Sigmoid colon (tissue), 6 donors: ENCODE measurements at regions not wholly inside any gene's neighbourhood (a gene's known extent, or its start where the extent isn't known, plus 50 kb on each side); places are given as distances from the start of the nearest gene placed in this dataset.

Experiments
- DNase-seq: peaks from one replicate; pipeline ENCODE4 v3.0.0-alpha.2; 2019
- H3K27ac ChIP-seq, 4 donors: fragments of 200-600 bp; sonication (generic); one replicate each; pipeline ENCODE4 v1.5.1; 2016 to 2019; ENCODE audit warnings: mild to moderate bottlenecking in 1 of 4
- H3K27me3 ChIP-seq, 3 donors: fragments of 200-600 bp; sonication (generic); one replicate each; pipeline ENCODE4 v1.5.1; 2019; ENCODE audit warnings: mild to moderate bottlenecking in 1 of 3
- H3K36me3 ChIP-seq, 4 donors: fragments of 200-600 bp; sonication (generic); one replicate each; pipeline ENCODE4 v1.5.1; 2016 to 2019
- H3K4me1 ChIP-seq, 4 donors: fragments of 200-600 bp; sonication (generic); one replicate each; pipeline ENCODE4 v1.5.1; 2017 to 2019
- H3K4me3 ChIP-seq, 4 donors: fragments of 200-600 bp; sonication (generic); one replicate each; pipeline ENCODE4 v1.5.1; 2017 to 2019; ENCODE audit warnings: mild to moderate bottlenecking in 2 of 4, moderate library complexity in 1 of 4
- H3K9me3 ChIP-seq, 4 donors: fragments of 200-600 bp in 3 of 4; sonication (generic) in 3 of 4; one replicate each; pipeline versions ENCODE4 v1.5.1 to v1.6.1; 2013 to 2019
- EP300 ChIP-seq, 4 donors: sonication (generic); formaldehyde crosslinking; IDR thresholded peaks; one replicate each; pipeline ENCODE4 v1.6.1; 2017; ENCODE audit warnings: antibody characterized with exemption in 4 of 4
- POLR2A ChIP-seq, 2 donors: fragments of 450-650 bp; IDR thresholded peaks; one replicate each; pipeline ENCODE4 v1.6.1; 2016; ENCODE audit warnings: antibody characterized with exemption in 2 of 2, mild to moderate bottlenecking in 2 of 2, moderate library complexity in 2 of 2
- POLR2AphosphoS5 ChIP-seq, 4 donors: sonication (generic); formaldehyde crosslinking; IDR thresholded peaks; one replicate each; pipeline ENCODE4 v1.6.1; 2017; ENCODE audit warnings: antibody characterized with exemption in 4 of 4
- WGBS, 2 donors: extraction: QIAGEN DNeasy Blood & Tissue Kit; methylation state at CpG; one replicate each; pipeline ENCODE4 v1.1.7; 2013; 5-methylcytosine and 5-hydroxymethylcytosine counted together
- intact Hi-C: fragments of 100-400 bp; cut with DNase I; formaldehyde crosslinking; loops from one replicate; pipeline ENCODE4 v1.15.1; 2023
- TF ChIP-seq, protein P1 (sequence below), 4 experiments: fragments of 450-650 bp in 3 of 4; fragments of 200-600 bp in 1 of 4; IDR thresholded peaks; one replicate each; pipeline ENCODE4 v1.5.1; 2016 to 2019; ENCODE audit warnings: antibody characterized with exemption in 4 of 4, mild to moderate bottlenecking in 3 of 4, moderate library complexity in 2 of 4
- donor health status: healthy with polysubstance abuse.
- donor health status: healthy.

DNA sequence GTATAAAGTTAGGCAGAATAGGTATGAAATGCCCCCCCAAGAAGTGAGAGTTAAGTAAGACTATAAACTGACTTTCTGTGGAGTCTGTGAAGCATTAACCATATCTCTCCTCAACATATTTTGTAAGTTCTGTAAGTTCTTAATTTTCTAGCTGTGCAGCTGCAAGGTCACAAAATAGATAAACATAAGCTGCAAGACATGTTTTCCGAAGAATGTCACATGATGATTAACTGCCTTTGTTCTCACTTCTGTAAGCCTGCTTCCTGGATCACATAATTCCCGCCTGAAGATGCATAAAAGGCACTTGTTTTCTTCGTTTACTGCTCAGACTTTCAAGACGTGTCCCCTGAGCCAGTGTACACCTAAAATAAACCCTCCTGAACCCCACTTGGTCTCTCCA, 292.9 kb upstream of the AMELY start:
- Histone ChIP-seq H3K27me3 (no peaks in the 10 kb centered on the region), H3K4me3 (no peak overlapping the region), H3K4me1 (no peaks in the 10 kb centered on the region), H3K9me3 (no peaks in the 10 kb centered on the region), H3K36me3 (no peaks in the 10 kb centered on the region), H3K27ac (no peak overlapping the region)
- intact Hi-C loops: no loop called here
- TF ChIP-seq, protein P1, sequence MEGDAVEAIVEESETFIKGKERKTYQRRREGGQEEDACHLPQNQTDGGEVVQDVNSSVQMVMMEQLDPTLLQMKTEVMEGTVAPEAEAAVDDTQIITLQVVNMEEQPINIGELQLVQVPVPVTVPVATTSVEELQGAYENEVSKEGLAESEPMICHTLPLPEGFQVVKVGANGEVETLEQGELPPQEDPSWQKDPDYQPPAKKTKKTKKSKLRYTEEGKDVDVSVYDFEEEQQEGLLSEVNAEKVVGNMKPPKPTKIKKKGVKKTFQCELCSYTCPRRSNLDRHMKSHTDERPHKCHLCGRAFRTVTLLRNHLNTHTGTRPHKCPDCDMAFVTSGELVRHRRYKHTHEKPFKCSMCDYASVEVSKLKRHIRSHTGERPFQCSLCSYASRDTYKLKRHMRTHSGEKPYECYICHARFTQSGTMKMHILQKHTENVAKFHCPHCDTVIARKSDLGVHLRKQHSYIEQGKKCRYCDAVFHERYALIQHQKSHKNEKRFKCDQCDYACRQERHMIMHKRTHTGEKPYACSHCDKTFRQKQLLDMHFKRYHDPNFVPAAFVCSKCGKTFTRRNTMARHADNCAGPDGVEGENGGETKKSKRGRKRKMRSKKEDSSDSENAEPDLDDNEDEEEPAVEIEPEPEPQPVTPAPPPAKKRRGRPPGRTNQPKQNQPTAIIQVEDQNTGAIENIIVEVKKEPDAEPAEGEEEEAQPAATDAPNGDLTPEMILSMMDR (IDR thresholded peaks at IDR 0.05): no peak
- TF ChIP-seq EP300 (IDR thresholded peaks at IDR 0.05): no peak
- no peak for TF ChIP-seq POLR2A (IDR thresholded peaks at IDR 0.05)
- no peak for TF ChIP-seq POLR2AphosphoS5 (IDR thresholded peaks at IDR 0.05)
- no peak for DNase-seq
- WGBS, 2 donors: 8 to 19% methylated on average over 4 of the region's 4 CpGs

DNA sequence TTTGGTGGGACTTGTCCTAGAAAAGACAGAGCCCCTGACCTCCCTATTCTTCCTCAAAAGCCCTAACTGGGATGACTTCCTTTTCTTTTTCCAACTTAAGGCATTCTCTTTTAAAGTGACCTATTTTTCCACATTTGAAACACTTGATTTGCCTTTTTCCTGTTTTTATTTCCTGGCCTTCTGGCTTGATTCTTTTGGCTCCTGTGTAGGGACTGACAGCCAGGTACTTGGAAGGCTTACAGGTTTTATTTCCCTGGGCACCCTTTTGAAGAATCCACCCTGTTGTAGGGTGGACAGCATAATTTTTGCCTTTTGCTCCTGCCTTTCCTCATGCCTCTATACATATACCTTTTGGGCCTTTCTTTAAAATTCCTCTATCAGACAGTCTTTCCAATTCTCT, 271.0 kb upstream of the AMELY start:
- intact Hi-C loops: no loop called here
- H3K27ac ChIP-seq: no peak overlapping the region
- H3K4me1 ChIP-seq: no peaks in the 10 kb centered on the region
- DNase-seq: no peak
- TF ChIP-seq, protein P1 (IDR thresholded peaks at IDR 0.05): no peak
- no peaks in the 10 kb centered on the region for H3K27me3 ChIP-seq
- H3K36me3 ChIP-seq: no peaks in the 10 kb centered on the region
- H3K9me3 ChIP-seq: peaks cover 0 to 7% (median 0%) of the 10 kb centered on the region in 4 donors
- no peak overlapping the region for H3K4me3 ChIP-seq

DNA sequence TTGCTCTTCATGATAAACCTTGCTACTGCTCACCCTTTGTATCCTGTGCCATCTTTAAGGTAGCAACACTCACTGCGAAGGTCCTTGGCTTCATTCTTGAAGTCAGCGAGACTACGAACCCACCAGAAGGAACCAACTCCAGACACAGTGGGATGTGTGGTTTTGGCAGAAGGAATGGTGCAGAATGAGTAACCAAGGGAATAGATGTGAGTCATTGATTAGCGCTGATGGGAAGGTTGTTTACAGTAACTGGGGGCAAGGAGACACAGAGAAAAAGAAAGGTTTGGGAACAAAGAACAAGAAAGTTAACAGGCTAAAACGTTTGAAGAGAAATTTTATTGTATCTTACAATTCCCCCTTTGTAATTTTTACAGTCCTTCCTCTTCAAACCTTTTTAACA, 266.1 kb upstream of the AMELY start:
- Histone ChIP-seq H3K27ac (no peak overlapping the region), H3K27me3 (no peaks in the 10 kb centered on the region), H3K36me3 (no peaks in the 10 kb centered on the region), H3K9me3 (no peaks in the 10 kb centered on the region), H3K4me1 (no peaks in the 10 kb centered on the region), H3K4me3 (no peak overlapping the region)
- 64 to 74% methylated on average over 5 of the region's 5 CpGs for WGBS, 2 donors
- no peak for DNase-seq
- no peak for TF ChIP-seq EP300 (IDR thresholded peaks at IDR 0.05)
- no peak for TF ChIP-seq POLR2A (IDR thresholded peaks at IDR 0.05)
- TF ChIP-seq, protein P1 (IDR thresholded peaks at IDR 0.05): no peak
- no peak for TF ChIP-seq POLR2AphosphoS5 (IDR thresholded peaks at IDR 0.05)
- intact Hi-C loops: no loop called here

DNA sequence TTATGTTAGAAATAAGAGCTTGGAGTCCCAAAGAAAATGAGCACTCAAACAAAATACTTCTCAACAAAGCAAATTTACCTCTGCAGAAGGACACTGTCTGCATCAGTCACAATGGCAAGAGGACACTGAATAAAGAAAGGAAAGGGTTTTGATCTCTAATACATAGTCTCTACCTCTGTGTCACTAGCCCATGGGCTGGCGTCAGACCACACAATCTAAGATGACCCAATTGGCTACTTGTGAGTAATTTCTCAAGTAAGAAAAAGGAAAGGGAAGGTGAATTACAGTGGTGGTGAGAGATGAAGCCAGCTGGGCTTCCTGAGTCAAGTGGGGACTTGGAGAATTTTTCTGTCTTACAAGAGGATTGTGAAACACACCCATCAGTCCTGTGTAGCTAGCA, 257.9 kb upstream of the AMELY start:
- no peaks in the 10 kb centered on the region for H3K9me3 ChIP-seq
- no peak for DNase-seq
- no peak overlapping the region for H3K4me3 ChIP-seq
- H3K27ac ChIP-seq: no peak overlapping the region
- no peaks in the 10 kb centered on the region for H3K27me3 ChIP-seq
- no peaks in the 10 kb centered on the region for H3K4me1 ChIP-seq
- WGBS, 2 donors: 84 to 87% methylated on average over 1 of the region's 1 CpG
- no peaks in the 10 kb centered on the region for H3K36me3 ChIP-seq
- TF ChIP-seq POLR2A (IDR thresholded peaks at IDR 0.05) (no peak), EP300 (IDR thresholded peaks at IDR 0.05) (no peak), POLR2AphosphoS5 (IDR thresholded peaks at IDR 0.05) (no peak)
- TF ChIP-seq, protein P1 (IDR thresholded peaks at IDR 0.05): no peak
- intact Hi-C loops: no loop called here

DNA sequence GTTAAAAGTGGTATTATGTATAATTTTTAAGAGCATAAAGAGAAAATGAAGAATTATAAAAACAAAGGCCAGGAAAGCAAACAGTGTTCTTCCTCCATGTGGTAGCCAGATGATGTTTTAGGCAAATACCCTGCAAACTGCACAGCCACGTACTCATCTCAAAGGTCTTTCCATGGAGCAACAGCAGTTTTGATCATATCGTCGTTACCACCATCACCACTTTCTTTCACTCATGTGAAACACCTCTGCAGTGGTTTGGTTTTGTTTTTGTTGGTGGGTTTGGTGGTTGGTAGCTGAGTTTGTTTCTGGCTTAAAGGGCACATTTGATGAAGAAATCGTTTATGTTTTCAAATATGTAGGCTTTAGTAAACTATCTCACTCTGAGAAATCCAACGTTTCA, 229.9 kb upstream of the AMELY start:
- H3K27me3 ChIP-seq: no peaks in the 10 kb centered on the region
- intact Hi-C loops: no loop called here
- H3K36me3 ChIP-seq: no peaks in the 10 kb centered on the region
- no peak for DNase-seq
- no peak overlapping the region for H3K27ac ChIP-seq
- 77 to 81% methylated on average over 5 of the region's 5 CpGs for WGBS, 2 donors
- H3K9me3 ChIP-seq: no peaks in the 10 kb centered on the region
- no peak overlapping the region for H3K4me3 ChIP-seq
- TF ChIP-seq POLR2AphosphoS5 (IDR thresholded peaks at IDR 0.05): no peak
- TF ChIP-seq EP300 (IDR thresholded peaks at IDR 0.05): no peak
- TF ChIP-seq POLR2A (IDR thresholded peaks at IDR 0.05): no peak
- TF ChIP-seq, protein P1 (IDR thresholded peaks at IDR 0.05): no peak
- no peaks in the 10 kb centered on the region for H3K4me1 ChIP-seq
